Esophagus (tissue), 2 donors: ENCODE measurements at regions not wholly inside any gene's neighbourhood (a gene's known extent, or its start where the extent isn't known, plus 50 kb on each side); places are given as distances from the start of the nearest gene placed in this dataset.

Experiments used
- H3K27ac ChIP-seq, 2 donors: one replicate each; pipeline ENCODE4 v1.5.1; 2013; ENCODE audit warnings: low read depth in 2 of 2, mild to moderate bottlenecking in 2 of 2, inconsistent platforms in 1 of 2, low read length in 1 of 2, moderate library complexity in 1 of 2
- H3K27me3 ChIP-seq, 2 donors: one replicate each; pipeline ENCODE4 v1.6.1; 2013; ENCODE audit warnings: low read length in 2 of 2, control low read depth in 1 of 2, mild to moderate bottlenecking in 1 of 2; ENCODE audit not compliant: insufficient read depth in 2 of 2, control insufficient read depth in 1 of 2
- H3K36me3 ChIP-seq, 2 donors: one replicate each; pipeline ENCODE4 v1.6.1; 2013; ENCODE audit warnings: low read length in 1 of 2; ENCODE audit not compliant: control insufficient read depth in 2 of 2, insufficient read depth in 2 of 2
- H3K4me1 ChIP-seq, 2 donors: one replicate each; pipeline ENCODE4 v1.6.1; 2013; ENCODE audit warnings: low read length in 1 of 2; ENCODE audit not compliant: control insufficient read depth in 2 of 2, insufficient read depth in 2 of 2
- H3K4me3 ChIP-seq, 2 donors: one replicate each; pipeline ENCODE4 v1.5.1; 2013; ENCODE audit warnings: low read length in 2 of 2, mild to moderate bottlenecking in 2 of 2, low read depth in 1 of 2, moderate library complexity in 1 of 2
- H3K9me3 ChIP-seq, 2 donors: one replicate each; pipeline ENCODE4 v1.6.1; 2013; ENCODE audit warnings: mild to moderate bottlenecking in 2 of 2, low read depth in 1 of 2, low read length in 1 of 2, moderate library complexity in 1 of 2; ENCODE audit not compliant: control insufficient read depth in 2 of 2, insufficient read depth in 1 of 2
- WGBS, 2 donors: extraction: QIAGEN DNeasy Blood & Tissue Kit; methylation state at CpG; one replicate each; pipeline ENCODE4 v1.1.7; 2013; 5-methylcytosine and 5-hydroxymethylcytosine counted together
- donor health status: healthy with polysubstance abuse.
- donor health status: Bipolar disorder and iron deficiency.

GRCh38 chr3:72336821-72337479 lies 511.3 kb downstream of the SHQ1 start:
- Histone ChIP-seq H3K27me3 (no peaks in the 10 kb centered on the region), H3K4me3 (peak overlapping the region in 1 of 2 donors; percentile 2), H3K9me3 (peaks cover 0 to 5% of the 10 kb centered on the region in 2 donors), H3K36me3 (no peaks in the 10 kb centered on the region), H3K27ac (peak overlapping the region in 1 of 2 donors; percentile 38), H3K4me1 (peaks cover 10 to 20% of the 10 kb centered on the region in 2 donors)
- 16 to 21% methylated on average over 24 of the region's 24 CpGs for WGBS, 2 donors

- WGBS, 2 donors = 89% methylated on average over 7 of the region's 7 CpGs
- peaks cover 10 to 20% of the 10 kb centered on the region in 2 donors for H3K4me1 ChIP-seq
- H3K27me3 ChIP-seq = no peaks in the 10 kb centered on the region
- no peaks in the 10 kb centered on the region for H3K36me3 ChIP-seq
- H3K27ac ChIP-seq = peak overlapping the region in 1 of 2 donors; percentile 38
- H3K9me3 ChIP-seq = peaks cover 0 to 5% of the 10 kb centered on the region in 2 donors
- no peak overlapping the region for H3K4me3 ChIP-seq
Measured at GRCh38 chr3:72336114-72336651, 512.1 kb downstream of the SHQ1 start.

GRCh38 chr3:72335458-72336095 lies 512.7 kb downstream of the SHQ1 start:
- WGBS, 2 donors = 76 to 78% methylated on average over 10 of the region's 10 CpGs
- Histone ChIP-seq H3K4me1 (peaks cover 10 to 20% of the 10 kb centered on the region in 2 donors), H3K9me3 (peaks cover 0 to 5% of the 10 kb centered on the region in 2 donors), H3K4me3 (no peak overlapping the region), H3K27ac (no peak overlapping the region), H3K27me3 (no peaks in the 10 kb centered on the region), H3K36me3 (no peaks in the 10 kb centered on the region)

GRCh38 chr3:72334681-72335457 lies 513.4 kb downstream of the SHQ1 start:
- H3K27ac ChIP-seq = no peak overlapping the region
- H3K27me3 ChIP-seq = no peaks in the 10 kb centered on the region
- 88% methylated on average over 14 of the region's 14 CpGs for WGBS, 2 donors
- peaks cover 10 to 20% of the 10 kb centered on the region in 2 donors for H3K4me1 ChIP-seq
- no peaks in the 10 kb centered on the region for H3K36me3 ChIP-seq
- H3K4me3 ChIP-seq = no peak overlapping the region
- H3K9me3 ChIP-seq = peaks cover 0 to 5% of the 10 kb centered on the region in 2 donors

- Histone ChIP-seq H3K27me3 (no peaks in the 10 kb centered on the region), H3K4me1 (peaks cover 3 to 8% of the 10 kb centered on the region in 2 donors), H3K27ac (no peak overlapping the region), H3K36me3 (no peaks in the 10 kb centered on the region), H3K9me3 (peaks cover 0 to 5% of the 10 kb centered on the region in 2 donors), H3K4me3 (no peak overlapping the region)
- WGBS, 2 donors = 92 to 93% methylated on average over 4 of the region's 4 CpGs
Measured at GRCh38 chr3:72332689-72333088, 515.6 kb downstream of the SHQ1 start.

GRCh38 chr3:72332036-72332435 lies 516.2 kb downstream of the SHQ1 start:
- H3K27ac ChIP-seq = no peak overlapping the region
- no peaks in the 10 kb centered on the region for H3K27me3 ChIP-seq
- no peaks in the 10 kb centered on the region for H3K36me3 ChIP-seq
- WGBS, 2 donors = 87 to 88% methylated on average over 5 of the region's 5 CpGs
- peaks cover 3 to 4% of the 10 kb centered on the region in 2 donors for H3K4me1 ChIP-seq
- H3K9me3 ChIP-seq = no peaks in the 10 kb centered on the region
- H3K4me3 ChIP-seq = no peak overlapping the region

GRCh38 chr3:72331076-72331475 lies 517.2 kb downstream of the SHQ1 start:
- H3K4me1 ChIP-seq = peaks cover 0 to 3% of the 10 kb centered on the region in 2 donors
- no peaks in the 10 kb centered on the region for H3K36me3 ChIP-seq
- no peaks in the 10 kb centered on the region for H3K27me3 ChIP-seq
- 60 to 73% methylated on average over 6 of the region's 6 CpGs for WGBS, 2 donors
- no peak overlapping the region for H3K27ac ChIP-seq
- no peaks in the 10 kb centered on the region for H3K9me3 ChIP-seq
- H3K4me3 ChIP-seq = no peak overlapping the region

- Histone ChIP-seq H3K9me3 (no peaks in the 10 kb centered on the region), H3K27me3 (no peaks in the 10 kb centered on the region), H3K36me3 (no peaks in the 10 kb centered on the region), H3K4me1 (no peaks in the 10 kb centered on the region), H3K4me3 (no peak overlapping the region), H3K27ac (no peak overlapping the region)
- WGBS, 2 donors = 32 to 45% methylated on average over 10 of the region's 10 CpGs
Measured at GRCh38 chr3:72329354-72329753, 518.9 kb downstream of the SHQ1 start.

- Histone ChIP-seq H3K27me3 (no peaks in the 10 kb centered on the region), H3K4me1 (no peaks in the 10 kb centered on the region), H3K9me3 (no peaks in the 10 kb centered on the region), H3K4me3 (no peak overlapping the region), H3K27ac (no peak overlapping the region), H3K36me3 (no peaks in the 10 kb centered on the region)
- 78 to 80% methylated on average over 6 of the region's 6 CpGs for WGBS, 2 donors
Measured at GRCh38 chr3:72328755-72329277, 519.4 kb downstream of the SHQ1 start.
